Colonic mucosa (tissue), 4 donors: ENCODE measurements at regions not wholly inside any gene's neighbourhood (a gene's known extent, or its start where the extent isn't known, plus 50 kb on each side); places are given as distances from the start of the nearest gene placed in this dataset.

Experiments used
- DNase-seq: peaks from one replicate; pipeline ENCODE4 v3.0.0-alpha.2; 2020
- H3K27ac ChIP-seq: fragments of 200-600 bp; one replicate; pipeline ENCODE4 v1.8.0; 2021
- H3K27me3 ChIP-seq: fragments of 200-600 bp; one replicate; pipeline ENCODE4 v1.8.0; 2021
- H3K36me3 ChIP-seq: fragments of 200-600 bp; one replicate; pipeline ENCODE4 v1.8.0; 2021
- H3K4me1 ChIP-seq: fragments of 200-600 bp; one replicate; pipeline ENCODE4 v1.8.0; 2021; ENCODE audit warnings: mild to moderate bottlenecking
- H3K4me3 ChIP-seq: fragments of 200-600 bp; one replicate; pipeline ENCODE4 v1.8.0; 2021
- H3K9ac ChIP-seq, 2 donors: one replicate each; pipeline ENCODE4 v1.7.0; 2013; ENCODE audit warnings: control low read depth in 2 of 2, low read depth in 2 of 2, low read length in 2 of 2
- H3K9me3 ChIP-seq: fragments of 200-600 bp; one replicate; pipeline ENCODE4 v1.8.0; 2021
- intact Hi-C: fragments of 100-400 bp; cut with DNase I; formaldehyde crosslinking; loops from one replicate; pipeline ENCODE4 v1.14.1; 2022
- TF ChIP-seq, protein P1 (sequence below): fragments of 200-600 bp; IDR thresholded peaks from one replicate; pipeline ENCODE4 v1.8.0; 2022; ENCODE audit warnings: antibody characterized with exemption, mild to moderate bottlenecking
- donor health status: healthy.
- donor health status: DM: no; HTN: no; CAD: no.
- donor health status: DM: no; HTN: no; CAD: no.

DNA sequence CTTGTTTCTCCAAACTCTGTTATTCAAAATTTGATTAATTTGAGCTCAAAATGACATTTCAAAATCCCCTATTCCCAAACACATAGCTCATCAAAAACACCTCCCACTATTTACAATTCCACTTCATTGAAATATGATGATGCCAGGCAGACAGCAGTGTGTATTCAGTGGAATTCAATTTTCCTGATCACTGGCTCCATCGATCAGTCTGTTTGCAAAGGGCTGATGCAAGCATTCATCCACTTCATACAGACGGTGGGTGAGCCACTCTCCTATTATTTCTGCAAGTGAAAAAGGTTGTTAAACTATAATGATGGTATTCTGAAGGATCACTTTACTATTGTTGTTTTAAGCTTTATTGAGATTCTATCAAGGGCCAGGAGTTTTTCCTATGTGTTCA, 90.7 kb downstream of the RTP4 start:
- DNase-seq = no peak
- Histone ChIP-seq H3K9me3 (no peaks in the 10 kb centered on the region), H3K4me3 (no peak overlapping the region), H3K9ac (no peak overlapping the region), H3K27me3 (no peaks in the 10 kb centered on the region), H3K27ac (no peak overlapping the region), H3K4me1 (no peaks in the 10 kb centered on the region), H3K36me3 (no peaks in the 10 kb centered on the region)
- TF ChIP-seq, protein P1, sequence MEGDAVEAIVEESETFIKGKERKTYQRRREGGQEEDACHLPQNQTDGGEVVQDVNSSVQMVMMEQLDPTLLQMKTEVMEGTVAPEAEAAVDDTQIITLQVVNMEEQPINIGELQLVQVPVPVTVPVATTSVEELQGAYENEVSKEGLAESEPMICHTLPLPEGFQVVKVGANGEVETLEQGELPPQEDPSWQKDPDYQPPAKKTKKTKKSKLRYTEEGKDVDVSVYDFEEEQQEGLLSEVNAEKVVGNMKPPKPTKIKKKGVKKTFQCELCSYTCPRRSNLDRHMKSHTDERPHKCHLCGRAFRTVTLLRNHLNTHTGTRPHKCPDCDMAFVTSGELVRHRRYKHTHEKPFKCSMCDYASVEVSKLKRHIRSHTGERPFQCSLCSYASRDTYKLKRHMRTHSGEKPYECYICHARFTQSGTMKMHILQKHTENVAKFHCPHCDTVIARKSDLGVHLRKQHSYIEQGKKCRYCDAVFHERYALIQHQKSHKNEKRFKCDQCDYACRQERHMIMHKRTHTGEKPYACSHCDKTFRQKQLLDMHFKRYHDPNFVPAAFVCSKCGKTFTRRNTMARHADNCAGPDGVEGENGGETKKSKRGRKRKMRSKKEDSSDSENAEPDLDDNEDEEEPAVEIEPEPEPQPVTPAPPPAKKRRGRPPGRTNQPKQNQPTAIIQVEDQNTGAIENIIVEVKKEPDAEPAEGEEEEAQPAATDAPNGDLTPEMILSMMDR = no peak
- intact Hi-C loops = no loop called here

DNA sequence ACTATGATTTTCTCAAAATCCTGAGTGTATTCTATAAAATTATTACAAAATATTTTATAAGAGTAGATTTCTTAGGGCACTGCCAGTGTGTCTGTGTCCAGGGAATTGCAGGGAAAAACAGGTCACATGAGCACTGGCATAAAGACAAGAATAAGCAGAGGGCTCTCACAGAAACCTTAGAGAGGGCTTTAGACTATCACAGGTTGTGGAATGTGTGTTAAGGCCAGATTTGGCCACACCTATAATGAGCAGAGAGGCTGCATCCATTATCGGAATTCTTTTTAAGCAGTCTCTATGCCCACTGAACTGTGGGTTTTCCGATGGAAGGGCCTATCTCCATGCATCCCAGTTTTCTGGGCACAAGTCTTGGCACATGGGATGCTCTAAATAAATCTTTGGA, 90.2 kb downstream of the RTP4 start:
- Histone ChIP-seq H3K36me3 (no peaks in the 10 kb centered on the region), H3K9ac (no peak overlapping the region), H3K27me3 (no peaks in the 10 kb centered on the region), H3K27ac (no peak overlapping the region), H3K4me3 (no peak overlapping the region), H3K9me3 (no peaks in the 10 kb centered on the region), H3K4me1 (no peaks in the 10 kb centered on the region)
- intact Hi-C loops = no loop called here
- no peak for DNase-seq
- TF ChIP-seq, protein P1 = no peak

DNA sequence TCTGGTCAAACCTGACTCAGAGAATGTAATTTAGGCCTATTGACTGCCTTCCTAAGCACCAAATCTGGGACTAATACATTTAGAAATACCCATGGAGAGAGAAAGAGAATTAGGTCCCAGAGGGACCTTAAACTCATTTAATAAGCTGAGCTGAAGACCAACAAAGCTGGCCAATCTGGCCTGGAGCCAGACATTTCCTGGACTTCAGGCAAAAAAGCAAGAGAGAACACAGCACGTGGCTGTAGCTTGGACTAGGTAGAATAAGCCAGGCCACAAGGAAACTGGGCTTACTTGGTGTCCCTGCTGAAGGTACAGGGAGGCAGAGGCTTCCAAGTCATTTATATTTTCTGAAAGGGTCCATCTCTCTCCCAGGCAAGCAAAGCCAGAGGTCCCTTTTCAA, 88.1 kb downstream of the RTP4 start:
- intact Hi-C loops = no loop called here
- H3K9me3 ChIP-seq = no peaks in the 10 kb centered on the region
- H3K4me3 ChIP-seq = no peak overlapping the region
- no peaks in the 10 kb centered on the region for H3K36me3 ChIP-seq
- no peaks in the 10 kb centered on the region for H3K4me1 ChIP-seq
- H3K27ac ChIP-seq = no peak overlapping the region
- no peak overlapping the region for H3K9ac ChIP-seq
- TF ChIP-seq, protein P1 = no peak
- no peaks in the 10 kb centered on the region for H3K27me3 ChIP-seq
- DNase-seq = no peak

DNA sequence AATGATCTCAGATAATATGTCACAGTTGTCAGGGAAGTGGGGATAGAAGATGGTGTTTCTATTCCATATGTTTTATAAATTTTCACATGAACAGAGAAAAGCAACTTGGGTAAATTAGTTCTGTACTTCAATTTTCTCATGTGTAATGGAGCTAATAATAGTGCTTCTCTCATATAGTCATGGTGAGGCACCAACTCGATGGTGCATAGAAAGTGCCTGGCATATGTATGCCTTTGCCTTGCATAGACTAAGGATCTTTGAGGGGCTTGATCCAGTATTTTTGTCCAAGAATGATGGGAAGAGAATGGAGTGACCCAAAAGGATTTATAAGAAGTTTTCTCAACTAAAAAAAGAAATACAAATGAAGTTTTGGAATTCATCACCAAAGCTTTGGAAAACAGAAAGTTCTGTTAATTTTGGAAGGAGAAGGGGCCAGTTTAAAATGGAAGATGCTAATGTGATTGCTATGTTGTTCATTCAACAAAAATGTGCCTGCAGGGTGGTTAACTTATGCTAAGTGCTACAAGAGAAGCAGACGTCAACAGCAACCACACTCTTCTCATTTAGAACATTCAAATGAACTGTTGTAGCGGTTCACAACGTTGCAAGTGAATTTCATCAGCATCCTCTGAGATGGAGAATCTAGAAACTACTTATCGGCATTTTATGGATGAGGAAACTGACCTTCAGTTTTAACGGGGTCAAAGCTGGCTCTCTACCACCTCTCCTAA, 86.1 kb downstream of the RTP4 start:
- H3K4me1 ChIP-seq = no peaks in the 10 kb centered on the region
- no peak for DNase-seq
- H3K27ac ChIP-seq = no peak overlapping the region
- H3K9me3 ChIP-seq = no peaks in the 10 kb centered on the region
- no peak overlapping the region for H3K4me3 ChIP-seq
- H3K36me3 ChIP-seq = no peaks in the 10 kb centered on the region
- no peak overlapping the region for H3K9ac ChIP-seq
- H3K27me3 ChIP-seq = no peaks in the 10 kb centered on the region
- TF ChIP-seq, protein P1 = no peak
- intact Hi-C loops = no loop called here

DNA sequence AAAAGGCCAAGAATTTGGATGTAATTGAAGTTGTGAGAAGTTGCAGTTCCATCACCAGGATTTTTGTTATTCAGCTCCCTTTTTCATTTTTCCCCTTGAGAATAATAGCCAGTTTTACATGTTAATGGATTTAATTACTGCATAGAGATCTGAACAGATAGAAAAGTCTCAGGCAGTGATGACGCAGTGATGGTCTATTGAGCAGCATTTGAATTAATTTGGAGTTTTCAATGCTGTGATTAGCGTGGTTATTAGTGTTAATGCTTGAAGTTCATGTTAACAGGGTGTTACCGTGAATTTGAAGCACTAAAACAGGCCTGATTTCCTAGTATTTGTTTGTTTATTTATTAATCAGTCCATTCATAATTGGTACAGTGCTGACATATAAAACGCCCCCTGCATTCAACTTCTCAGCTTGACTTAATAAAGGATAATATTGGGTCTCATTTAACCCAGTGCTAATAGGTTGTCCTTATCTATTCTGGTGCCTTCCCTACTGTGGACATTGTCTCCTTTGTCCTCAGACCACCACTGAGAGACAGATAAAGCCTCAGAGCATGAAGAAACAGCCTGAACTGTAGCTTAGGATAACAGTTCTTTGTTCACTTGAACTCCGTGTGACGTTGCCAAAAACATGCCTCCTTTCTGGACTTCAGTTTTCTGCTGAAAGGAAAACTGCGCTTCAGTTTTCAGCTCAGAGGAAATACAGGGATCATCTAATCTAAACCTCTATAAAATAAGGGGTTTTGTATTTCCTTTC, 82.4 kb downstream of the RTP4 start:
- no peak overlapping the region for H3K4me3 ChIP-seq
- TF ChIP-seq, protein P1 = no peak
- intact Hi-C loops = no loop called here

More for the DNA sequence above, 82.4 kb downstream of the RTP4 start:
- Histone ChIP-seq H3K36me3 (no peaks in the 10 kb centered on the region), H3K9me3 (no peaks in the 10 kb centered on the region), H3K4me1 (no peaks in the 10 kb centered on the region), H3K27me3 (no peaks in the 10 kb centered on the region), H3K9ac (no peak overlapping the region), H3K27ac (no peak overlapping the region)
- no peak for DNase-seq
